IMR-90 (cell line): ENCODE measurements at regions not wholly inside any gene's neighbourhood (a gene's known extent, or its start where the extent isn't known, plus 50 kb on each side); places are given as distances from the start of the nearest gene placed in this dataset.

Source experiments
- ATAC-seq: fragments of 200-7000 bp; cut with Tn5 transposase; 2 replicates; pipeline ENCODE4 v1.9.1; 2020; ENCODE audit warnings: low read depth, mild to moderate bottlenecking, moderate library complexity
- BruUV-seq: library from RNA; stranded (reverse); fragments of 400-500 nt; replicated peaks from 2 replicates; lab custom pipeline; 2021; lab: Mats Ljungman, UMichigan
- CTCF ChIA-PET: fragments of 300-600 bp; formaldehyde crosslinking; extraction: SDS; loops from one replicate; lab custom pipeline; 2021; ENCODE audit warnings: antibody characterized with exemption; lab: Yijun Ruan, JAX
- POLR2A ChIA-PET: fragments of 300-600 bp; sonication (Branson Sonifier 250); formaldehyde crosslinking; loops from one replicate; lab custom pipeline; 2022; ENCODE audit warnings: antibody characterized with exemption; ENCODE audit not compliant: unreplicated experiment; lab: Charles Lee
- DNase-seq: peaks from one replicate; pipeline ENCODE4 v3.0.0; 2013
- H2AFZ ChIP-seq: replicated peaks from 2 replicates; pipeline ENCODE3; 2013; ENCODE audit warnings: low read length, mild to moderate bottlenecking; ENCODE audit not compliant: poor library complexity
- H2AK5ac ChIP-seq: 2 replicates; pipeline ENCODE4 v1.6.1; 2013; ENCODE audit warnings: low read depth, low read length, inconsistent platforms
- H2AK9ac ChIP-seq: replicated peaks from 2 replicates; pipeline ENCODE3; 2013; ENCODE audit warnings: mild to moderate bottlenecking, low read depth, low read length, moderate library complexity; ENCODE audit not compliant: poor library complexity
- H2BK120ac ChIP-seq: 2 replicates; pipeline ENCODE4 v1.6.1; 2013; ENCODE audit warnings: low read depth, low read length, inconsistent platforms
- H2BK15ac ChIP-seq: 3 replicates; pipeline ENCODE4 v1.6.1; 2013; ENCODE audit warnings: low read depth, low read length, inconsistent platforms
- H2BK20ac ChIP-seq: 2 replicates; pipeline ENCODE4 v1.6.1; 2013; ENCODE audit warnings: low read depth, mild to moderate bottlenecking, inconsistent platforms, low read length, moderate library complexity
- H2BK5ac ChIP-seq: 2 replicates; pipeline ENCODE4 v1.6.1; 2013; ENCODE audit warnings: mild to moderate bottlenecking, low read depth, low read length, inconsistent platforms; ENCODE audit not compliant: poor library complexity, severe bottlenecking
- H3K14ac ChIP-seq: replicated peaks from 2 replicates; pipeline ENCODE4 v1.6.1; 2013; ENCODE audit warnings: low read depth, low read length, inconsistent platforms
- H3K18ac ChIP-seq: 2 replicates; pipeline ENCODE4 v1.6.1; 2013; ENCODE audit warnings: low read depth, low read length, control low read depth
- H3K23ac ChIP-seq: 2 replicates; pipeline ENCODE4 v1.6.1; 2013; ENCODE audit warnings: low read depth, low read length, inconsistent platforms
- H3K27ac ChIP-seq: 2 replicates; pipeline ENCODE4 v1.5.1; 2013; ENCODE audit warnings: mild to moderate bottlenecking, control low read depth, low read length; ENCODE audit not compliant: insufficient read depth
- H3K27me3 ChIP-seq: 2 replicates; pipeline ENCODE4 v1.6.1; 2013; ENCODE audit warnings: low read length; ENCODE audit not compliant: control insufficient read depth, insufficient read depth
- H3K36me3 ChIP-seq: 2 replicates; pipeline ENCODE4 v1.6.1; 2013; ENCODE audit warnings: low read length, mixed read lengths; ENCODE audit not compliant: control insufficient read depth, insufficient read depth
- H3K4ac ChIP-seq: 2 replicates; pipeline ENCODE4 v1.6.1; 2013; ENCODE audit warnings: low read depth, low read length, inconsistent platforms
- H3K4me1 ChIP-seq: 2 replicates; pipeline ENCODE4 v1.6.1; 2013; ENCODE audit warnings: low read length, mixed read lengths; ENCODE audit not compliant: control insufficient read depth, insufficient read depth
- H3K4me2 ChIP-seq: 2 replicates; pipeline ENCODE4 v1.6.1; 2013; ENCODE audit warnings: low read depth, mild to moderate bottlenecking, control low read depth, low read length, moderate library complexity
- H3K4me3 ChIP-seq: 2 replicates; pipeline ENCODE4 v1.5.1; 2013; ENCODE audit warnings: low read depth, mild to moderate bottlenecking, control low read depth, low read length, moderate library complexity; ENCODE audit not compliant: insufficient read depth
- H3K56ac ChIP-seq: 2 replicates; pipeline ENCODE4 v1.6.1; 2013; ENCODE audit warnings: low read length, inconsistent platforms; ENCODE audit not compliant: insufficient read depth; ENCODE audit errors: extremely low read depth
- H3K79me1 ChIP-seq, 2 experiments: 2 replicates each; pipeline ENCODE4 v1.6.1; 2013; ENCODE audit warnings: low read length in 2 of 2, inconsistent platforms in 1 of 2, low read depth in 1 of 2
- H3K9ac ChIP-seq: 2 replicates; pipeline ENCODE4 v1.6.1; 2013; ENCODE audit warnings: low read depth, low read length, control low read depth
- H3K9me1 ChIP-seq: 2 replicates; pipeline ENCODE4 v1.6.1; 2013; ENCODE audit warnings: low read length, inconsistent platforms; ENCODE audit not compliant: insufficient read depth
- H3K9me3 ChIP-seq: 2 replicates; pipeline ENCODE4 v1.6.1; 2013; ENCODE audit warnings: low read length; ENCODE audit not compliant: control insufficient read depth, insufficient read depth
- H4K20me1 ChIP-seq: 2 replicates; pipeline ENCODE4 v1.6.1; 2013; ENCODE audit warnings: low read length, inconsistent platforms; ENCODE audit not compliant: insufficient read depth
- H4K5ac ChIP-seq: 2 replicates; pipeline ENCODE4 v1.6.1; 2013; ENCODE audit warnings: mild to moderate bottlenecking, low read depth, low read length, control low read depth
- H4K8ac ChIP-seq, 2 experiments: 2 replicates each; pipeline ENCODE4 v1.6.1; 2013; ENCODE audit warnings: low read depth in 2 of 2, low read length in 2 of 2, control low read depth in 1 of 2, inconsistent platforms in 1 of 2
- H4K91ac ChIP-seq: 2 replicates; pipeline ENCODE4 v1.6.1; 2013; ENCODE audit warnings: low read depth, low read length, inconsistent platforms; ENCODE audit not compliant: insufficient read depth
- BHLHE40 ChIP-seq: fragments of 150-350 bp; IDR thresholded peaks from 2 replicates; pipeline ENCODE4 v1.6.1; 2016; ENCODE audit warnings: mild to moderate bottlenecking, low read depth, low read length
- CEBPB ChIP-seq: IDR thresholded peaks from 2 replicates; pipeline ENCODE4 v1.6.1; 2012; ENCODE audit warnings: low read depth, low read length, improper control_type of control experiment
- CHD1 ChIP-seq: IDR thresholded peaks from 2 replicates; pipeline ENCODE4 v1.6.1; 2012; ENCODE audit warnings: low read depth, low read length, improper control_type of control experiment
- CTCF ChIP-seq: conservative IDR thresholded peaks from 2 replicates; pipeline ENCODE4 v1.5.1; 2012; ENCODE audit warnings: mild to moderate bottlenecking, low read depth, low read length, improper control_type of control experiment
- ELK1 ChIP-seq: fragments of 150-350 bp; IDR thresholded peaks from 2 replicates; pipeline ENCODE4 v1.6.1; 2016; ENCODE audit warnings: low read depth, mild to moderate bottlenecking, low read length, moderate library complexity, borderline replicate concordance
- FOS ChIP-seq: fragments of 150-350 bp; IDR thresholded peaks from 2 replicates; pipeline ENCODE4 v1.6.1; 2016; ENCODE audit warnings: low read depth, low read length
- MAFK ChIP-seq: IDR thresholded peaks from 2 replicates; pipeline ENCODE4 v1.6.1; 2012; ENCODE audit warnings: low read depth, low read length, improper control_type of control experiment
- MAZ ChIP-seq: IDR thresholded peaks from 2 replicates; pipeline ENCODE4 v1.6.1; 2012; ENCODE audit warnings: low read depth, mild to moderate bottlenecking, low read length, improper control_type of control experiment, moderate library complexity, borderline replicate concordance
- MXI1 ChIP-seq: IDR thresholded peaks from 2 replicates; pipeline ENCODE4 v1.6.1; 2012; ENCODE audit warnings: low read depth, mild to moderate bottlenecking, low read length, moderate library complexity, borderline replicate concordance
- NFE2L2 ChIP-seq: fragments of 150-350 bp; IDR thresholded peaks from 2 replicates; pipeline ENCODE4 v1.6.1; 2016; ENCODE audit warnings: low read depth, mild to moderate bottlenecking, low read length
- POLR2A ChIP-seq: IDR thresholded peaks from 2 replicates; pipeline ENCODE4 v1.6.1; 2012; ENCODE audit warnings: mild to moderate bottlenecking, low read depth, low read length
- RAD21 ChIP-seq: IDR thresholded peaks from 2 replicates; pipeline ENCODE4 v1.6.1; 2012; ENCODE audit warnings: low read length, improper control_type of control experiment
- RCOR1 ChIP-seq: IDR thresholded peaks from 2 replicates; pipeline ENCODE4 v1.6.1; 2012; ENCODE audit warnings: mild to moderate bottlenecking, low read length, improper control_type of control experiment; ENCODE audit not compliant: insufficient replicate concordance
- RFX5 ChIP-seq: IDR thresholded peaks from 2 replicates; pipeline ENCODE4 v1.8.0; 2012; ENCODE audit warnings: low read depth, mild to moderate bottlenecking, low read length, moderate library complexity
- SMC3 ChIP-seq: fragments of 150-350 bp; IDR thresholded peaks from 2 replicates; pipeline ENCODE4 v1.6.1; 2016; ENCODE audit warnings: low read depth, mild to moderate bottlenecking, antibody characterized with exemption, low read length, moderate library complexity
- USF2 ChIP-seq: fragments of 150-350 bp; IDR thresholded peaks from 2 replicates; pipeline ENCODE4 v1.6.1; 2017; ENCODE audit warnings: mild to moderate bottlenecking, antibody characterized with exemption, low read length, low read depth
- WGBS, 2 experiments: methylation state at CpG; one replicate each; pipeline versions ENCODE4 v1.1.5 to v1.1.7; 2013; ENCODE audit warnings: missing lambda C conversion rate in 2 of 2; ENCODE audit not compliant: insufficient read length in 1 of 2; ENCODE audit errors: extremely low coverage in 2 of 2; 5-methylcytosine and 5-hydroxymethylcytosine counted together
- dilution Hi-C: fragments of 300-500 bp; cut with HindIII; formaldehyde crosslinking; loops from one replicate; pipeline ENCODE4 v1.14.3; 2018; ENCODE audit warnings: low sequenced_read_pairs; ENCODE audit not compliant: unreplicated experiment
- in situ Hi-C: fragments of 300-500 bp; cut with MboI; formaldehyde crosslinking; loops from 3 replicates; pipeline ENCODE4 v1.14.3; 2019; ENCODE audit warnings: low sequenced_read_pairs, inconsistent platforms, mixed read lengths
- intact Hi-C: fragments of 100-400 bp; cut with micrococcal nuclease; formaldehyde crosslinking; loops from 2 replicates; pipeline ENCODE4 v1.10.0; 2022

- no peak overlapping the region for H2BK120ac ChIP-seq
- H4K91ac ChIP-seq: no peak overlapping the region
- H3K36me3 ChIP-seq: no peaks in the 10 kb centered on the region
- no peak overlapping the region for H3K4me2 ChIP-seq
- H2AK5ac ChIP-seq: no peak overlapping the region
- H2BK20ac ChIP-seq: no peak overlapping the region
- ChIA-PET POLR2A (no interaction called here), CTCF (interaction anchor here (0.8 kb wide), 1 partner anchor 26 kb away, joined by 3 read pairs; no protein-coding TSS in a partner anchor)
- H3K14ac ChIP-seq: no peak overlapping the region
- H3K9me3 ChIP-seq: no peaks in the 10 kb centered on the region
- H4K5ac ChIP-seq: no peak overlapping the region
- no peak overlapping the region for H3K4me3 ChIP-seq
- H2BK5ac ChIP-seq: no peak overlapping the region
- no peaks in the 10 kb centered on the region for H3K4me1 ChIP-seq
- no peaks in the 10 kb centered on the region for H3K79me1 ChIP-seq
- H3K23ac ChIP-seq: no peak overlapping the region
- BruUV-seq: no TSS peak
- no peaks in the 10 kb centered on the region for H3K27me3 ChIP-seq
- in situ Hi-C loops (no loop called here), intact Hi-C loops (no loop called here), dilution Hi-C loops (no loop called here)
- TF ChIP-seq SMC3: no peak
- no peak for TF ChIP-seq RAD21
- TF ChIP-seq BHLHE40: no peak
- TF ChIP-seq RCOR1: no peak
- no peak for TF ChIP-seq CTCF
- no peak for TF ChIP-seq MAFK
- no peak for TF ChIP-seq POLR2A
- no peak for TF ChIP-seq ELK1
- TF ChIP-seq NFE2L2: no peak
- no peak for TF ChIP-seq CEBPB
- no peak for TF ChIP-seq MAZ
- TF ChIP-seq CHD1: no peak
- TF ChIP-seq USF2: no peak
- no peak for TF ChIP-seq FOS
- no peak for TF ChIP-seq MXI1
- no peak for TF ChIP-seq RFX5
- H4K20me1 ChIP-seq: no peaks in the 10 kb centered on the region
- H4K8ac ChIP-seq: no peak overlapping the region
- H3K27ac ChIP-seq: no peak overlapping the region
- no peak overlapping the region for H2BK15ac ChIP-seq
- no peak overlapping the region for H3K18ac ChIP-seq
- no peak overlapping the region for H3K9ac ChIP-seq
- DNase-seq: no peak
- no peaks in the 10 kb centered on the region for H3K9me1 ChIP-seq
- H3K4ac ChIP-seq: no peak overlapping the region
- no peak for ATAC-seq
- no peak overlapping the region for H3K56ac ChIP-seq
- no peak overlapping the region for H2AFZ ChIP-seq
- WGBS, 2 experiments: 100% methylated on average over 1 of the region's 9 CpGs; no CpG with 5 or more reads in 1 of the 2 experiments
- no peak overlapping the region for H2AK9ac ChIP-seq
Observed at GRCh38 chr12:92007787-92008186, 137.9 kb downstream of the BTG1 start.
